ENCODE measurements at regions not wholly inside any gene's neighbourhood (a gene's known extent, or its start where the extent isn't known, plus 50 kb on each side); places are given as distances from the start of the nearest gene placed in this dataset.

DNA sequence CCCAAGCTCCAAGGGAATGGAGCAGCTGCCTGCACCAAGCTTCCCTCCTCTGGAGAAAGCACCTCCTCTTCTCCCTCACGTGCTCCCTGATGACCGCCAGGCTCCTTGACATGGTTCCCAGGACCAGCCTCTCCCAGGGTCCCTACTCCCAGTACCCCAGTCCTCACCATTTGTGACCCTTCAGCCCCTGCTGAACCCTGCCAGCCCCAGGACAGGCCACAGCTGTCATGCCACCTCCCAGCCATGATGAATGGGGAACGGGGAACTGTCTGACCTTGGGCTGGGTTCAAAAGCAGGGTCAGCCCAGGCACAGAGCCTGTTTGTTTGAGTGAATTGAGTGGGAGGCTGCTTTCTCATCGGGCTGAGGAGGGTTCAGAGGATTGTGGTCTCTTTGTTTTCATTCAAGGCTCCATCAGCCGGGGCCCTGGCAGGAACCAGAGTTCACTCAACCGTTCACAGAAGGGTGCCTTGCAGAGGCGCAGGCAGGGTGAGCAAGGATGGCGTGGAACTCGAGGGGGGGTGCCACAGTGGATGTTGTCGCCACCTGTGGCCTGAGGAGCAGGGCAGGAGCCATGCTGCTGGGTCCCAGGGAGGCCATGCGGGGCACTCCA, 344.5 kb upstream of the SFSWAP start:
- TF ChIP-seq, protein P1, sequence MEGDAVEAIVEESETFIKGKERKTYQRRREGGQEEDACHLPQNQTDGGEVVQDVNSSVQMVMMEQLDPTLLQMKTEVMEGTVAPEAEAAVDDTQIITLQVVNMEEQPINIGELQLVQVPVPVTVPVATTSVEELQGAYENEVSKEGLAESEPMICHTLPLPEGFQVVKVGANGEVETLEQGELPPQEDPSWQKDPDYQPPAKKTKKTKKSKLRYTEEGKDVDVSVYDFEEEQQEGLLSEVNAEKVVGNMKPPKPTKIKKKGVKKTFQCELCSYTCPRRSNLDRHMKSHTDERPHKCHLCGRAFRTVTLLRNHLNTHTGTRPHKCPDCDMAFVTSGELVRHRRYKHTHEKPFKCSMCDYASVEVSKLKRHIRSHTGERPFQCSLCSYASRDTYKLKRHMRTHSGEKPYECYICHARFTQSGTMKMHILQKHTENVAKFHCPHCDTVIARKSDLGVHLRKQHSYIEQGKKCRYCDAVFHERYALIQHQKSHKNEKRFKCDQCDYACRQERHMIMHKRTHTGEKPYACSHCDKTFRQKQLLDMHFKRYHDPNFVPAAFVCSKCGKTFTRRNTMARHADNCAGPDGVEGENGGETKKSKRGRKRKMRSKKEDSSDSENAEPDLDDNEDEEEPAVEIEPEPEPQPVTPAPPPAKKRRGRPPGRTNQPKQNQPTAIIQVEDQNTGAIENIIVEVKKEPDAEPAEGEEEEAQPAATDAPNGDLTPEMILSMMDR (IDR thresholded peaks at IDR 0.05 in 2 of 3, conservative IDR thresholded peaks at IDR 0.05 in 1 of 3; ENCODE audit: insufficient read depth in 2 of 3, low read depth in 1 of 3, low read length in 3 of 3), result no peak
- TF ChIP-seq YY1 (IDR thresholded peaks at IDR 0.05; ENCODE audit: borderline replicate concordance in 1 of 3, control insufficient read depth in 1 of 3, extremely low read depth in 1 of 3, insufficient read depth in 3 of 3, insufficient read length in 1 of 3, insufficient replicate concordance in 2 of 3, low read depth in 1 of 3, low read length in 2 of 3), result no peak
- no peak for TF ChIP-seq POLR2A (conservative IDR thresholded peaks at IDR 0.05)
- TF ChIP-seq ZFP36 (IDR thresholded peaks at IDR 0.05; ENCODE audit: low read depth, low read length, partially characterized antibody), result no peak
- no peak for TF ChIP-seq RAD21 (CRISPR knock-in tag; conservative IDR thresholded peaks at IDR 0.05 in 1 of 2, IDR thresholded peaks at IDR 0.05 in 1 of 2)
- no peak for TF ChIP-seq POLR2AphosphoS2 (IDR thresholded peaks at IDR 0.05; ENCODE audit: low read length)
- no peak for TF ChIP-seq MCM2 (IDR thresholded peaks at IDR 0.05; ENCODE audit: low read depth)
- TF ChIP-seq ETS1 (conservative IDR thresholded peaks at IDR 0.05; ENCODE audit: control insufficient read depth, low read depth, low read length), result no peak
- TF ChIP-seq ZNF134 (CRISPR knock-in tag; conservative IDR thresholded peaks at IDR 0.05), result no peak
- TF ChIP-seq GABPB2 (CRISPR knock-in tag; conservative IDR thresholded peaks at IDR 0.05), result no peak
- no peak for TF ChIP-seq TAL1 (IDR thresholded peaks at IDR 0.05)
